Heart left ventricle (tissue), 13 donors: ENCODE measurements at regions not wholly inside any gene's neighbourhood (a gene's known extent, or its start where the extent isn't known, plus 50 kb on each side); places are given as distances from the start of the nearest gene placed in this dataset.

Experiments used
- CTCF ChIP-seq, 12 donors: fragments of 200-600 bp; sonication (generic) in 4 of 12; IDR thresholded peaks; one replicate each; pipeline versions ENCODE4 v1.5.0 to v1.8.0; 2018 to 2022; ENCODE audit warnings: antibody characterized with exemption in 12 of 12, mild to moderate bottlenecking in 5 of 12
- POLR2A ChIP-seq, 2 donors: fragments of 450-650 bp; IDR thresholded peaks; one replicate each; pipeline ENCODE4 v1.6.1; 2017; ENCODE audit warnings: antibody characterized with exemption in 2 of 2, mild to moderate bottlenecking in 2 of 2, moderate library complexity in 2 of 2
- donor health status: ischemic (EF 13 %, LVEDD 7.1; RV severe dilation, severe dysfunction).
- donor health status: DM: no; HTN: yes; CAD: no.
- donor health status: DM: no; HTN: no; CAD: no.
- donor health status: ischemic (EF 25% LVEDD 6.9; RV normal size, moderate dysfunction).
- donor health status: ischemic (EF 25% LVEDD 5.7; RV mildly dilated, moderate dysfunction).
- donor health status: ischemic (EF 35%, LVEDD 5.7; RV mildly dilated, moderate dysfunction).
- donor health status: nonischemic (EF 11% LVEDD 7.7; RV severe dilation, severe dysfunction).
- donor health status: DM: yes; HTN: yes; CAD: no.
- donor health status: PGD.
- donor health status: ischemic (EF 29% LVEDD 5.4; RV normal size, mild dysfunction).
- donor health status: nonischemic (EF 23%, LVEDD 6.1; RV moderate dilation, normal function).

GRCh38 chr17:49915670-49916069, 53.3 kb upstream of the DLX4 start:
- TF ChIP-seq CTCF (IDR thresholded peaks at IDR 0.05) (no peak), POLR2A (IDR thresholded peaks at IDR 0.05) (no peak)
